ENCODE measurements at regions not wholly inside any gene's neighbourhood (a gene's known extent, or its start where the extent isn't known, plus 50 kb on each side); places are given as distances from the start of the nearest gene placed in this dataset.
"Not testable (repeated sequence)": the region's sequence is repeated elsewhere in the genome, so short reads cannot be mapped to it uniquely, and the experiment has no call there.

- WGBS = 42% methylated on average over 1 of the region's 1 CpG
- Histone ChIP-seq H3K36me3 (no peaks in the 10 kb centered on the region), H3K9me3 (no peaks in the 10 kb centered on the region), H3K27me3 (replicated peaks; ENCODE audit: insufficient read depth) (no peaks in the 10 kb centered on the region), H3K4me3 (no peak overlapping the region), H3K27ac (no peak overlapping the region), H3K4me1 (replicated peaks) (no peaks in the 10 kb centered on the region)
- no peak for DNase-seq (ENCODE audit: low spot score)
- intact Hi-C loops (cut with DNase I) = no loop called here
- TF ChIP-seq CTCF (IDR thresholded peaks at IDR 0.05) = no peak
- TF ChIP-seq POLR2A (IDR thresholded peaks at IDR 0.05) = no peak
- no peak for TF ChIP-seq POLR2AphosphoS5 (IDR thresholded peaks at IDR 0.05)
Observed at GRCh38 chr7:142471820-142472219, 214.0 kb upstream of the PRSS58 start.

- H3K36me3 ChIP-seq = no peaks in the 10 kb centered on the region
- no peaks in the 10 kb centered on the region for H3K9me3 ChIP-seq
- 82% methylated on average over 2 of the region's 2 CpGs for WGBS
Observed at GRCh38 chr7:142470544-142470830, 212.6 kb upstream of the PRSS58 start.

GRCh38 chr7:142469696-142470543 lies 212.1 kb upstream of the PRSS58 start:
- Histone ChIP-seq H3K9me3 (no peaks in the 10 kb centered on the region), H3K27me3 (replicated peaks; ENCODE audit: insufficient read depth) (no peaks in the 10 kb centered on the region), H3K4me3 (no peak overlapping the region), H3K4me1 (replicated peaks) (no peaks in the 10 kb centered on the region), H3K27ac (no peak overlapping the region), H3K36me3 (no peaks in the 10 kb centered on the region)
- no peak for DNase-seq (ENCODE audit: low spot score)
- WGBS = 90% methylated on average over 10 of the region's 11 CpGs
- intact Hi-C loops (cut with DNase I) = no loop called here
- TF ChIP-seq POLR2A (IDR thresholded peaks at IDR 0.05) (no peak), POLR2AphosphoS5 (IDR thresholded peaks at IDR 0.05) (no peak), CTCF (IDR thresholded peaks at IDR 0.05) (no peak)

More at GRCh38 chr7:142470544-142470830, 212.6 kb upstream of the PRSS58 start:
- H3K4me3 ChIP-seq = no peak overlapping the region
- no peak for TF ChIP-seq CTCF (IDR thresholded peaks at IDR 0.05)
- no peak for TF ChIP-seq POLR2AphosphoS5 (IDR thresholded peaks at IDR 0.05)
- TF ChIP-seq POLR2A (IDR thresholded peaks at IDR 0.05) = no peak
- intact Hi-C loops (cut with DNase I) = no loop called here
- H3K27me3 ChIP-seq (replicated peaks; ENCODE audit: insufficient read depth) = no peaks in the 10 kb centered on the region
- no peak overlapping the region for H3K27ac ChIP-seq
- no peak for DNase-seq (ENCODE audit: low spot score)
- no peaks in the 10 kb centered on the region for H3K4me1 ChIP-seq (replicated peaks)

GRCh38 chr7:142468871-142469665 lies 211.2 kb upstream of the PRSS58 start:
- H3K27ac ChIP-seq = no peak overlapping the region
- 86% methylated on average over 6 of the region's 6 CpGs for WGBS
- intact Hi-C loops (cut with DNase I) = no loop called here
- H3K36me3 ChIP-seq = no peaks in the 10 kb centered on the region
- DNase-seq (ENCODE audit: low spot score) = no peak
- TF ChIP-seq POLR2A (IDR thresholded peaks at IDR 0.05) = no peak
- no peak for TF ChIP-seq CTCF (IDR thresholded peaks at IDR 0.05)
- no peak for TF ChIP-seq POLR2AphosphoS5 (IDR thresholded peaks at IDR 0.05)
- H3K4me3 ChIP-seq = no peak overlapping the region
- H3K27me3 ChIP-seq (replicated peaks; ENCODE audit: insufficient read depth) = no peaks in the 10 kb centered on the region
- no peaks in the 10 kb centered on the region for H3K4me1 ChIP-seq (replicated peaks)
- no peaks in the 10 kb centered on the region for H3K9me3 ChIP-seq

GRCh38 chr7:142467056-142467655 lies 209.3 kb upstream of the PRSS58 start:
- H3K27me3 ChIP-seq (replicated peaks; ENCODE audit: insufficient read depth); DNase-seq (ENCODE audit: low spot score); H3K4me3 ChIP-seq; H3K4me1 ChIP-seq (replicated peaks); H3K27ac ChIP-seq; H3K36me3 ChIP-seq; intact Hi-C loops (cut with DNase I); H3K9me3 ChIP-seq: not testable (repeated sequence)
- 32% methylated on average over 7 of the region's 7 CpGs for WGBS
